GM12864 (cell line): ENCODE measurements at regions not wholly inside any gene's neighbourhood (a gene's known extent, or its start where the extent isn't known, plus 50 kb on each side); places are given as distances from the start of the nearest gene placed in this dataset.

Experiments used
- DNase-seq: peaks from one replicate; pipeline ENCODE4 v3.0.0-alpha.2; 2011; ENCODE audit warnings: low read depth
- H3K4me3 ChIP-seq: 2 replicates; pipeline ENCODE4 v1.5.1; 2011; ENCODE audit warnings: mild to moderate bottlenecking, low read depth, low read length, control low read depth
- CTCF ChIP-seq: IDR thresholded peaks from 2 replicates; pipeline ENCODE4 v1.5.1; 2011; ENCODE audit warnings: low read depth, mild to moderate bottlenecking, moderate library complexity, low read length, control low read depth, inconsistent platforms; ENCODE audit errors: missing control alignments

- H3K4me3 ChIP-seq, result no peak overlapping the region
- TF ChIP-seq CTCF, result no peak
- no peak for DNase-seq
Measured at GRCh38 chr2:217279556-217279955, 419.7 kb upstream of the TNP1 start.

GRCh38 chr2:217279140-217279539, 419.3 kb upstream of the TNP1 start:
- H3K4me3 ChIP-seq, result no peak overlapping the region
- no peak for TF ChIP-seq CTCF
- DNase-seq, result no peak

GRCh38 chr2:217277646-217278398, 418.0 kb upstream of the TNP1 start:
- TF ChIP-seq CTCF, result no peak
- no peak overlapping the region for H3K4me3 ChIP-seq
- DNase-seq, result no peak

- no peak overlapping the region for H3K4me3 ChIP-seq
- no peak for TF ChIP-seq CTCF
- no peak for DNase-seq
Measured at GRCh38 chr2:217276433-217276832, 416.6 kb upstream of the TNP1 start.

- no peak overlapping the region for H3K4me3 ChIP-seq
- no peak for DNase-seq
- no peak for TF ChIP-seq CTCF
Measured at GRCh38 chr2:217275091-217275490, 415.2 kb upstream of the TNP1 start.

GRCh38 chr2:217274578-217274977, 414.7 kb upstream of the TNP1 start:
- no peak overlapping the region for H3K4me3 ChIP-seq
- TF ChIP-seq CTCF, result no peak
- no peak for DNase-seq

GRCh38 chr2:217273851-217274250, 414.0 kb upstream of the TNP1 start:
- H3K4me3 ChIP-seq, result no peak overlapping the region
- no peak for TF ChIP-seq CTCF
- DNase-seq, result no peak
